Activated CD4-positive, alpha-beta T cell treated with anti-CD3 and anti-CD28 coated beads for 36 hours (primary cell): ENCODE measurements at regions not wholly inside any gene's neighbourhood (a gene's known extent, or its start where the extent isn't known, plus 50 kb on each side); places are given as distances from the start of the nearest gene placed in this dataset.
"Not testable (repeated sequence)": the region's sequence is repeated elsewhere in the genome, so short reads cannot be mapped to it uniquely, and the experiment has no call there.

Experiments
- ATAC-seq: fragments of 200-7000 bp; cut with Tn5 transposase; one replicate; pipeline ENCODE4 v1.10.0; 2021; ENCODE audit warnings: mild to moderate bottlenecking, moderate library complexity
- CTCF ChIA-PET: fragments of 350-600 bp; sonication (Branson Sonifier 250); formaldehyde crosslinking; loops from one replicate; lab custom pipeline; 2021; ENCODE audit warnings: antibody characterized with exemption; lab: Charles Lee
- POLR2A ChIA-PET: fragments of 350-600 bp; sonication (Branson Sonifier 250); formaldehyde crosslinking; loops from one replicate; lab custom pipeline; 2021; ENCODE audit warnings: antibody characterized with exemption, inconsistent platforms; lab: Charles Lee
- DNase-seq: peaks from one replicate; pipeline ENCODE4 v3.0.0-alpha.2; 2020
- H3K27ac Mint-ChIP-seq: one replicate; pipeline ENCODE4 v1.8.0; 2021; ENCODE audit warnings: mixed read lengths
- H3K27me3 Mint-ChIP-seq: one replicate; pipeline ENCODE4 v1.8.0; 2021; ENCODE audit warnings: mixed read lengths
- H3K36me3 Mint-ChIP-seq: one replicate; pipeline ENCODE4 v1.8.0; 2021; ENCODE audit warnings: low read depth, mixed read lengths
- H3K4me1 Mint-ChIP-seq: one replicate; pipeline ENCODE4 v1.8.0; 2021; ENCODE audit warnings: mixed read lengths
- H3K4me3 Mint-ChIP-seq: one replicate; pipeline ENCODE4 v1.8.0; 2021; ENCODE audit warnings: mild to moderate bottlenecking, moderate library complexity, mixed read lengths
- H3K9me3 Mint-ChIP-seq: one replicate; pipeline ENCODE4 v1.8.0; 2021; ENCODE audit warnings: low read depth, mixed read lengths
- intact Hi-C, 2 experiments: fragments of 100-400 bp; cut with DNase I in 1 of 2; cut with micrococcal nuclease in 1 of 2; formaldehyde crosslinking; loops; one replicate each; pipeline versions ENCODE4 v1.14.2 to v1.15.1; 2022 to 2024; cut with DNase I, micrococcal nuclease

GRCh38 chr3:6264036-6264435 lies 596.9 kb upstream of the GRM7 start:
- Mint-ChIP-seq H3K27ac (no peak overlapping the region), H3K4me1 (no peaks in the 10 kb centered on the region), H3K36me3 (no peaks in the 10 kb centered on the region), H3K9me3 (no peaks in the 10 kb centered on the region), H3K4me3 (no peak overlapping the region), H3K27me3 (no peaks in the 10 kb centered on the region)
- POLR2A ChIA-PET = no interaction called here
- ATAC-seq (no peak), DNase-seq (no peak)
- CTCF ChIA-PET = interaction anchor here (0.6 kb wide), 1 partner anchor 490 kb away, joined by 3 read pairs; no protein-coding TSS in a partner anchor
- intact Hi-C loops = no loop called here

- ATAC-seq = no peak
Observed at GRCh38 chr3:6264906-6265305, 596.0 kb upstream of the GRM7 start.

GRCh38 chr3:6266135-6266534 lies 594.8 kb upstream of the GRM7 start:
- intact Hi-C loops = no loop called here
- no peaks in the 10 kb centered on the region for H3K36me3 Mint-ChIP-seq
- H3K4me1 Mint-ChIP-seq = no peaks in the 10 kb centered on the region
- ChIA-PET CTCF (no interaction called here), POLR2A (no interaction called here)
- ATAC-seq = no peak
- no peaks in the 10 kb centered on the region for H3K9me3 Mint-ChIP-seq
- no peaks in the 10 kb centered on the region for H3K27me3 Mint-ChIP-seq
- no peak overlapping the region for H3K4me3 Mint-ChIP-seq
- DNase-seq = no peak
- no peak overlapping the region for H3K27ac Mint-ChIP-seq

More at GRCh38 chr3:6264906-6265305, 596.0 kb upstream of the GRM7 start:
- DNase-seq = no peak
- Mint-ChIP-seq H3K4me3 (no peak overlapping the region), H3K36me3 (no peaks in the 10 kb centered on the region), H3K27me3 (no peaks in the 10 kb centered on the region), H3K27ac (no peak overlapping the region), H3K4me1 (no peaks in the 10 kb centered on the region), H3K9me3 (no peaks in the 10 kb centered on the region)
- POLR2A ChIA-PET = no interaction called here
- intact Hi-C loops = no loop called here
- CTCF ChIA-PET = interaction anchor here (0.6 kb wide), 1 partner anchor 489 kb away, joined by 3 read pairs; no protein-coding TSS in a partner anchor

- ATAC-seq (no peak), DNase-seq (no peak)
- CTCF ChIA-PET = no interaction called here
Observed at GRCh38 chr3:6273878-6274277, 587.0 kb upstream of the GRM7 start.

GRCh38 chr3:6281662-6282061 lies 579.3 kb upstream of the GRM7 start:
- Mint-ChIP-seq H3K36me3 (no peaks in the 10 kb centered on the region), H3K4me3 (no peak overlapping the region), H3K9me3 (no peaks in the 10 kb centered on the region), H3K27ac (no peak overlapping the region), H3K27me3 (no peaks in the 10 kb centered on the region), H3K4me1 (no peaks in the 10 kb centered on the region)
- ATAC-seq = no peak
- no peak for DNase-seq
- POLR2A ChIA-PET = no interaction called here
- CTCF ChIA-PET = no interaction called here
- intact Hi-C loops = no loop called here

More at GRCh38 chr3:6273878-6274277, 587.0 kb upstream of the GRM7 start:
- Mint-ChIP-seq H3K4me3 (no peak overlapping the region), H3K27ac (no peak overlapping the region), H3K4me1 (no peaks in the 10 kb centered on the region), H3K9me3 (peaks cover 3% of the 10 kb centered on the region), H3K36me3 (no peaks in the 10 kb centered on the region), H3K27me3 (no peaks in the 10 kb centered on the region)
- intact Hi-C loops = no loop called here
- POLR2A ChIA-PET = no interaction called here

DNA sequence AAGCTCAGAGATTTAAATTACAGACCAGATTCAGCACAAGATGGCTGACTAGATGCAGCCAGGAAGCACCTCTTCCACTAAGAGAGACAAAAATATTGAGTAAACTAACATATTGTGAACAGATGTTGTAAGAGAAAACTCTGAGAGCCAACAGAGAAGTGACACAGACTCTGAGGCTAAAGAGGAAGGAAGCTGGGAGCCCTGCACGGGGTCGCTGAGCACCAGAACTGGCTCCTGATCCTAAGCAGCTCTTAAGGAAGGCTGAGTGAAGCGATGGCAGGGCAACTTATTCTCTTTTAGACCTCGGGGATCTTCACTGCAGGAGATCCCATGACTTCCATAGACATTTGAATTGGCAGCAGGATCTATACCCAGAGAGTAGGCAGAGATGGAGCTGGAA lies 578.0 kb upstream of the GRM7 start:
- Mint-ChIP-seq H3K27me3 (no peaks in the 10 kb centered on the region), H3K36me3 (no peaks in the 10 kb centered on the region), H3K27ac (no peak overlapping the region), H3K4me3 (no peak overlapping the region), H3K9me3 (no peaks in the 10 kb centered on the region), H3K4me1 (no peaks in the 10 kb centered on the region)
- ChIA-PET CTCF (no interaction called here), POLR2A (no interaction called here)
- intact Hi-C loops = no loop called here
- DNase-seq (no peak), ATAC-seq (no peak)

DNA sequence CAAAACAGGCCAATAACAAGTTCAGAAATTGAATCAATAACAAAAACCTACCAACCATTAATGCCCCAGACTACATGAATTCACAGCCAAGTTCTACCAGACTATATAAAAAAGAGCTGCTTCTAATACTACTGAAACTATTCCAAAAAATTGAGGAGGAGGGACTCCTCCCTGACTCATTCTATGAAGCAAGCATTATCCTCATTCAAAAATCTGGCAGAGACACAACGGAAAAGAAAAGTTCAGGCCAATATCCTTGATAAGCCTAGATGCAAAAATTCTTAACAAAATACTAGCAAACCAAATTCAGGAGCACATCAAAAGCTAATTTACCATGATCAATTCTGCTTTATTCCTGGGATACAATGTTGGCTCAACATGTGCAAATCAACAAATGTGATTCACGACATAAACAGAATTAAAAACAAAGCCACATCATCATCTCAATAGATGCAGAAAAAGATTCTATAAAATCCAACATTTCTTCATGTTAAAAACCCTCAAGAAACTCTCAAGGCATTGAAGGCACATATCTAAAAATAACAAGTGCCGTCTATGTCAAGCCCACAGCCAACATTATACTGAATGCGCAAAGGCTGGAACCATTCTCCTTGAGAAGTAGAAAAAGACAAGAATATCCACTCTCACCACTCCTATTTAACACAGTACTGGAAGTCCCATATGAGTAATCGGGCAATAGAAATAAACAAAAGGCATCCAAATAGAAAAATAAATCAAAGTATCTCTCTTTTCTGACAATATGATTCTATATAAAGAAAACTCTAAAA lies 573.6 kb upstream of the GRM7 start:
- Mint-ChIP-seq H3K9me3 (peaks cover 5% of the 10 kb centered on the region), H3K36me3 (no peaks in the 10 kb centered on the region), H3K27me3 (no peaks in the 10 kb centered on the region), H3K27ac (no peak overlapping the region), H3K4me3 (no peak overlapping the region), H3K4me1 (no peaks in the 10 kb centered on the region)
- intact Hi-C loops = no loop called here
- ATAC-seq = no peak
- ChIA-PET POLR2A (no interaction called here), CTCF (no interaction called here)
- no peak for DNase-seq

- ATAC-seq = no peak
- Mint-ChIP-seq H3K9me3 (peaks cover 26% of the 10 kb centered on the region), H3K4me3 (no peak overlapping the region), H3K36me3 (no peaks in the 10 kb centered on the region), H3K27ac (no peak overlapping the region), H3K27me3 (no peaks in the 10 kb centered on the region), H3K4me1 (no peaks in the 10 kb centered on the region)
- intact Hi-C loops = no loop called here
- DNase-seq = no peak
- ChIA-PET CTCF (no interaction called here), POLR2A (no interaction called here)
Observed at GRCh38 chr3:6301626-6302025, 559.3 kb upstream of the GRM7 start.

DNA sequence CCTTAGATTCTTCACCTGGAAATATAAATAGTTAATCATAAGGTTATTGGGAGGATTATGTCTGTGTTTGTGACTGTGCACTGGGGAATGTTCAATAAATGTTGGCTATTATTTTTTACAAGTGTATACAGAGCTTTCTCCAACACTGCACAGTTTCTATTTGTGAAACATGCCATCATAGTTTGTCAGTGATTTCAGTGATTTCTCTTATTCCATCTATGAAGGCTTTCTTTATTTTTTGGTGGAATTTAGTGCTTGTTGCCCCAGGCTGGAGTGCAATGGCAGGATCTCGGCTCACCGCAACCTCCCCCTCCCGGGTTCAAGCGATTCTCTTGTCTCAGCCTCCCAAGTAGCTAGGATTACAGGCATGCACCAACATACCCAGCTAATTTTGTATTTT lies 545.0 kb upstream of the GRM7 start:
- no peaks in the 10 kb centered on the region for H3K4me1 Mint-ChIP-seq
- H3K27me3 Mint-ChIP-seq = no peaks in the 10 kb centered on the region
- no peak overlapping the region for H3K4me3 Mint-ChIP-seq
- H3K27ac Mint-ChIP-seq = no peak overlapping the region
- no peaks in the 10 kb centered on the region for H3K36me3 Mint-ChIP-seq
- ChIA-PET CTCF (no interaction called here), POLR2A (no interaction called here)
- DNase-seq = no peak
- no peak for ATAC-seq
- intact Hi-C loops = no loop called here
- H3K9me3 Mint-ChIP-seq = no peaks in the 10 kb centered on the region

- DNase-seq (no peak), ATAC-seq (no peak)
- Mint-ChIP-seq H3K27ac (no peak overlapping the region), H3K36me3 (no peaks in the 10 kb centered on the region), H3K27me3 (no peaks in the 10 kb centered on the region), H3K4me1 (no peaks in the 10 kb centered on the region), H3K9me3 (no peaks in the 10 kb centered on the region), H3K4me3 (no peak overlapping the region)
- ChIA-PET POLR2A (no interaction called here), CTCF (no interaction called here)
- intact Hi-C loops = no loop called here
Observed at GRCh38 chr3:6321999-6322398, 538.9 kb upstream of the GRM7 start.

DNA sequence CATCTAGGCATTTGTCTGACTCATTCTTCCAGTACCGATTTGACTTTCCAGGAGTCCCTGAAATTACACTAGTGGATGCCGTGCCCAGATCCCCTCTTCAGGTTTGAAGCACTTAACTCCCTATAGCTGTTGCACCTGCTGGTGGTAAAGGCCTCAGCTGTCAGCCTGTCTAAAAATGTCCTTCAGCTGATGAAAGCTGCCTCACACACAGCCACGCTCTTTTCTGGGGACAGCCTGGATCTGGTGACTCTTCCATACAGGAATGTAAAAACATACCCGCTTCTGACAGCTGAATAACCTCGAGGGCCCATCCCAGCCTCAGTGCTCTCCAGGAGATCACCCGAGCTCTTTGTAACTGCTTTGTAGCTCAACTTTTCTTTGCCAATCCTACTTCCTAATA lies 534.1 kb upstream of the GRM7 start:
- ChIA-PET POLR2A (no interaction called here), CTCF (no interaction called here)
- Mint-ChIP-seq H3K36me3 (no peaks in the 10 kb centered on the region), H3K27ac (no peak overlapping the region), H3K4me3 (no peak overlapping the region), H3K4me1 (no peaks in the 10 kb centered on the region), H3K9me3 (peaks cover 4% of the 10 kb centered on the region), H3K27me3 (no peaks in the 10 kb centered on the region)
- ATAC-seq (no peak), DNase-seq (no peak)
- intact Hi-C loops = no loop called here

- H3K27me3 Mint-ChIP-seq, H3K36me3 Mint-ChIP-seq, H3K27ac Mint-ChIP-seq, DNase-seq, intact Hi-C loops, CTCF ChIA-PET, ATAC-seq, H3K4me1 Mint-ChIP-seq, POLR2A ChIA-PET, H3K9me3 Mint-ChIP-seq, H3K4me3 Mint-ChIP-seq: not testable (repeated sequence)
Observed at GRCh38 chr3:6340980-6341325, 520.0 kb upstream of the GRM7 start.
